Erythroblast (primary cell): ENCODE measurements at regions not wholly inside any gene's neighbourhood (a gene's known extent, or its start where the extent isn't known, plus 50 kb on each side); places are given as distances from the start of the nearest gene placed in this dataset.

Experiments used
- DNase-seq, 2 experiments: peaks; one replicate each; lab custom pipeline; 2025; lab: John Stamatoyannopoulos, UW
- GATA1 ChIP-seq: IDR thresholded peaks from 2 replicates; pipeline ENCODE4 v1.6.1; 2011; ENCODE audit warnings: low read depth, mild to moderate bottlenecking, control low read depth, low read length, moderate library complexity
- POLR2A ChIP-seq: IDR thresholded peaks from 2 replicates; pipeline ENCODE4 v1.6.1; 2011; ENCODE audit warnings: mild to moderate bottlenecking, low read length

DNA sequence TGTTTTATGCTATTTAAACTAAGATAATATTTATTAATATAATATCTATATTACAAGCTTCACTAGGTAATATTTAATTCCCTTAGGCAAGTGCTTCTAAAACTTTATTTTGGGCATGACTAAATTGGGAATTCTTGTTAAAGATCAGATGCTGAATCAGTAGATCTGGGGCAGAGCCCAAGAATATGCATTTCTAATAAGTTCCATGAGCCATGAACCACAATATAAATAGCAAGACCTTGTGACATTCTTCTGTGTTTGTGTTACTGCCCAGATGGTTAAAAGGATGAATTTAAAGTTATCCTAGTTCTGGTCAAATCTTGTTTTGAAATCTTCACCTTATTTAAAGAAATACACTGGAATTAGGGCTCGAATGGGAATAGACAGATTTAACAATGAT, 258.4 kb upstream of the CACNA2D1 start:
- TF ChIP-seq POLR2A (no peak), GATA1 (no peak)
- no peak for DNase-seq

DNA sequence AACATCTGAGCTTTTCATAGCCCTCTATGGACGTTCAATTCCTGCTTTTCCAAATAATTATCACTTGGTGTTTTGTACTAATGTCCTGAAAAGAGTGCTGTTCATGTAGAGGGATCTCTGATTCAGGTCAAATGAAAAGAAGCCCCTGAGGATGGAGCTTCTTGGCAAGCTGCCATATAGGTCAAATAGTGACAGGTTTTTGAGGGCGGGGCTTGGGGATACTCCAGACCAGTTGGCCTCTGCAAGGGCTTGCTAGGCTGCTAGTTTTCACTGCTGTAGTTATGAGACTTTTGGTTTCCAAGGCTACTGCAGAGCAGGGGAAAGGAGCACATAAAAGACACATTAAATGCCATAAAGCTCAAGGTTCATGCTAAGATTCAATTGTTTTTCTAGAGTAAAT, 257.2 kb upstream of the CACNA2D1 start:
- no peak for DNase-seq
- TF ChIP-seq POLR2A (no peak), GATA1 (no peak)

DNA sequence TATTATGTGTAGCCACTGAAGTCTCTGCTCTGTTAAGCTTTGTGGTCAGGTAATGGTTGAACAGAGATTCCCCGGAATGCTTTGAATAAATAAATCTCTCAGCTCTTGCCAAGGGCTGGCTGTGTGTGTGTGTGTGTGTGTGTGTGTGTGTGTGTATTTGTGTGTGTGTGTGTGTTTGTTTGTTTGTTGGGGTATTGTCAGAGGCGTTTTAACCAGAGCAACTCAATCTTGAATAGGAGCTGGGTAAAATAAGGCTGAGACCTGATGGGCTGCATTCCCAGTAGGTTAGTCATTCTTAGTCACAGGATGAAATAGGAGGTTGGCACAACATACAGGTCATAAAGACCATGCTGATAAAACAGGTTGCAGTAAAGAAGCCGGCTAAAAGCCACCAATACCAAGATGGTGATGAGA, 256.2 kb upstream of the CACNA2D1 start:
- TF ChIP-seq GATA1: no peak
- no peak for DNase-seq

DNA sequence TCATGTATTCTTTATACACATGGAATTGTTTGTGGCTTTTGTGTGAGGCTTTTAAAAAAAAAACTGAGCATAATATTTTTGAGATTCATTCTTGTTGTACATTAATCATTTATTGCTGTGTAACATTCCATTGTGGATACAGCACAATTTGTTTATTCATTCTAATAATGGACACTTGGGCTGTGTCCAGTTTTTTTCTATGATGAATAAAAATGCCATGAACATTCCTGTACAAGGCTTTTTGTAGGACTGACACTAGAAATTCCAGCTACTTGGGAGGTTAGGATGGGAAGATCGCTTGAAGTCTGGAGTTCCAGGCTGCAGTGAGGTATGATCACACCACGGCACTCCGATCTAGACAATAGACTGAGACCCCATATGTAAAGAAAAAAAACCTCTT, 254.3 kb upstream of the CACNA2D1 start:
- no peak for DNase-seq
- TF ChIP-seq POLR2A (no peak), GATA1 (no peak)

DNA sequence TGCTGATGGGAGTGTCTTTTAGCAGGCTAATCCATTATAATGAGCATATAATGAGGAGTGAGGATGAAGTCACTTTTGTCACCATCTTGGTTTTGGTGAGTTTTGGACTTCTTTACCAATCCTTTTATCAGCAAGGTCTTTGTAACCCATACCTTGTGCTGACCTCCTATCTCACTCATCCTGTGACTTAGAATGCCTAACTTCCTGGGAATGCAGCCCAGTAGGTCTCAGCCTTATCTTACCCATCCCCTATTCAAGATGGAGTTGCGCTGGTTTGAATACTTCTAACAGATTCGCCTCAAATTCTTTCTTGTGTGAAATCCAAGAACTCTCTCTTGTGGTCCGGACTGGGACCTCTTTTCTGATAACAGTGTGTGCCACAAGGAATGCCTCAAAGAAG, 253.1 kb upstream of the CACNA2D1 start:
- no peak for DNase-seq
- TF ChIP-seq GATA1 (no peak), POLR2A (no peak)

DNA sequence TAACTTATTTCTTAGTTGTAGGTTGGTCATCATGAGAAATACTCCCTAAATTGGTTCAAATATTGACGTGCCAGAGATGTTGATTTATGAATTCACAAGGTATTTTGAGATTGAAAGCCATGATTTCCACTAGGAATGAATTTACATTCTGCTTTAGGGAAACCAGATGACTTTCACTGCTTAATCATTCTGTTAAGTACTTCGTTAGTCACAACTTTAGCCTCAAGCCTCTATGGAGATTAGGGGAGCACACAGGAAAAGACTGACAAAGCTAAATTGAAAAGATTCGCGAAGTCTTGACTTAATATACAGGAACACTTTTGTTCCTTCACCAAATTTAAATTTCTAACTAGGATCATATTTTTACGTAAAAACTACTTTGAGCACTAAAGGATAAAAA, 250.4 kb upstream of the CACNA2D1 start:
- no peak for TF ChIP-seq POLR2A
- DNase-seq: no peak

DNA sequence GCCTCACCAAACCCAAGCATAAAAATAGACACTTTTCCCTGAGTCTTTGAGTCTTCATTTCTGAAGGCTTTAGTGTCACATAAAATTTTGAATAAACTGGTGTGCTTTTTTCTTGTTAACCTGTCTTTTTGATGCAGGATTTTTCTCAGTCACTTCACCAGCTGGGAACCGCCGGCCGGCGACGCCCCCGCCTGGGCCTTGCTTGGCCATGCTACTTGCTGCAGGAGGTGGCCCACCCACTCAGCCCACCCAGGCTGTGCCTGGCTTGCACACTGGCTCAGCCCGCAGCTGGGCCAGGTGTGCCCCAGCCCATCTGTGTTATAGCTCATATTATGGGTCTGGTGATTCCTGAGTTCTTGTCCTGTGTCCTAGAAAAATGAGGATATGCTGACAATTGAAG, 247.4 kb upstream of the CACNA2D1 start:
- TF ChIP-seq GATA1: no peak
- no peak for TF ChIP-seq POLR2A
- no peak for DNase-seq

DNA sequence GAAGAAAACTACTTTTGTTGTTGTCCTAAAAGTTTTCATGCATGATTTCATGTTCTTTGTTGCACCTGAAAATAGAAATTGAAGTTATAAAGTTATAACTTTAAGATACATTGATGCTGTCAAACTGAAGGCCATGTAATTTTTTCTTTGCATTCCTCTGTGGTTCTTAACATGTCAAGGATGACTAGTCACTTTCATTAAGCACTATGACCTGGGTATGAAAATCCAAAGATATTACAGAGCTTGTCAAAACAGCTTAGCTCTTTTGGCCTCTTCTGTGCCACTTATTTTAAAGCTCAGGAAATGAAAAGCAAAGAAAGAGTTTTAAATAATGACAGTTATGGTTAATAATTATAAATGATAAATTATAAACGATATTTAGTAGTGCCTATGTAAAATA, 241.6 kb upstream of the CACNA2D1 start:
- TF ChIP-seq POLR2A: no peak
- TF ChIP-seq GATA1: no peak
- no peak for DNase-seq

DNA sequence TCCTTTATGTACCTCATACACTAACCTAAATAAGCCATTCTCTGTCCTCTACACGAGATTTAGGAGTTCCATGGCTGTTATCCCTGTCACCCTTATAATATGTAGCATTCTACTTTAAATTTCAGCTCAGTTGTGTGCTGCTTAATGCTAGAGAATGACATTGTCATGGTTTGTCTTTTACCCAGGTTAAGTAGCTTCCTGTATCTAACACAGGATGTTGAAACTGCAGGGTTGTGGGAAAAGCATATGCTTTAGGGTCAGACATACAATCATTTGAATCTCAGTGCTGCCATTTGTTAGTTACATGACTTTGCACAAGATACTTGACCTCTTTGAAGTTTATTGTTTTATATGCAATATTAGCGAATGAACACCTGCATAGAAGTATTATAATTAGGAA, 235.1 kb upstream of the CACNA2D1 start:
- TF ChIP-seq POLR2A (no peak), GATA1 (no peak)
- no peak for DNase-seq

DNA sequence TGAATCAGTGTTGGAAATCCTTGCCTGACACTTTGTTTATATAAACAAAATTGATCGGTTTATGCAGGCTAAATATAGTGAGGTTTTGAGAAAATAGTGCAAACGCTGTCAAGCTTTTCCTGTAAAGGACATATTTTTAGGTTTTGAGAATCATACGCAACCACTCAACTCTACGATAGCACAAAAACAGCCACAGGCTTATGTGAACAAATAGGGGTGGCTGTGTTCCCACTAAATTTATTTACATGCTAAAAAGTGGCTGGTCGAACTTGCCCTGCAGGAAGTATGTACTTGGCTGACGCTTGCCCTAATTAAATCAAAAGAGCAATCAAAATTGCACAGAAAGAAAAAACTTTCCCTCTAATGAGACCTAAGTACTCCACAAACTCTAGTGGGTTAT, 234.7 kb upstream of the CACNA2D1 start:
- DNase-seq: no peak
- TF ChIP-seq GATA1: no peak
- no peak for TF ChIP-seq POLR2A

DNA sequence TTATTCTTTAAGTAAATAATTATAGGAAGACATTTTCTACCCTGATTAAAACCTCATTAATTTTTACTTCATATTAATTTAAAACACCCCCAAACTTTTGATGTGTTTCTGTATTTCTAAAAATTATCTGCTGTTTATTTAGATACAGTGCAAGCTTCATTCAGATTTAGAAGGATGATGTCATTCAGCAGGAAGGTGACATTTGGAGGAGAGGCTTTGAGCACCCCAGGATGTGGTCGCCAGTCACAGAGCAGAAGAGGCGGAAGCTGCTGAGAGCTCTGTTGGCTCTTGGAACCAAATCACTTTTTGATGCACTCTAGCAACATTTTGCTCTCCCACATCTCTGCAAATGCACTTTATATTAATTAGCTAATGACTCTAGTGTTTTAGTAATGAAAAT, 233.9 kb upstream of the CACNA2D1 start:
- no peak for DNase-seq
- TF ChIP-seq POLR2A (no peak), GATA1 (no peak)

DNA sequence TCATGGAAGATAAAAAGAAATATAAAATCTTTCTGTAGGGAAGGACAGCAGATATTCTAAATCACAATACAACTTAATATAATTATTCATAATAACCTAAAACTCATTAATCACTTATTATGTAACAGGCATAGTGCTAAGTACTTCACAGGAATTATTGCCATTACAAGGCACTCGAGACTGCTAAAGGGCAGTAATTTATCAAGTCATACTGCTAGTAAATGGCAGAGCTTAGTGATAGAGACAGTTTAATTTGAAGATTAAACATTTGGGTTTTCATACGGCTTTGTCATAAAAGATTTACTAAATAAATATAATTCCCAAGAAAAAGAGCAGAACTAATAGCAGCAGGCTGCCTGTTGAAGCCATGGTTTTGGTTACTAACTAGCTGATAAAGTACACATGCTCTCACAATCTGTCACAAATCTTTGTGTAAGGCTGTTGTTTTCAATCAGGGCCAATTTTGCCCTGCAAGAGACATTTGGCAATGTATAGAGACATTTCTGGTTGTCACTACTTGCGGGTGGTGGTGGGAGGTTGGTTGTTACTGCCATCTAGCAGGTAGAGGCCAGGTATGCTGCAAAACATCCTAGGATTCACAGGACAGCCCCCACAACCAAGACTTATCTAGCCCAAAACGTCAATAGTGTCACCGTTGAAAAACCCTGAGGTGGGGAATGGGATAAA, 233.3 kb upstream of the CACNA2D1 start:
- DNase-seq: no peak
- no peak for TF ChIP-seq POLR2A
- TF ChIP-seq GATA1: no peak

DNA sequence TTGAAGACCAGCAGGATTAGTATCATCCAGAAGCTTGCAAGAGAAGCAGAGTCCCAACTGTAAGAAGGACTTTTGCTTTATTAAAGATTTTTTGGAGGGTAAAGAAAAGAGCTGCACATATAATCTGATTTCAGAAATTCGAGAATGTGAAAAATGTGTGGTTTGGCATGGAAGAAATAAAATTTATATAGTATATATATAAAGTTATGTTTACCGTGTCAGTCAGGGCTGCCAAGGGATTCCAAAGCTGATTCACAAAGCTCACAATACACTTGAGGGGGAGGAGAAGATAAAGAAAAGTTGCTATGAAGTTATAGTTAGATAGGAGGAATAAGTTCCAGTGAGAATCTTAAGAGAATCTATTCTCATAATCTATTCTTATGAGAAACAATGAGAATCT, 231.8 kb upstream of the CACNA2D1 start:
- no peak for DNase-seq
- TF ChIP-seq POLR2A (no peak), GATA1 (no peak)

DNA sequence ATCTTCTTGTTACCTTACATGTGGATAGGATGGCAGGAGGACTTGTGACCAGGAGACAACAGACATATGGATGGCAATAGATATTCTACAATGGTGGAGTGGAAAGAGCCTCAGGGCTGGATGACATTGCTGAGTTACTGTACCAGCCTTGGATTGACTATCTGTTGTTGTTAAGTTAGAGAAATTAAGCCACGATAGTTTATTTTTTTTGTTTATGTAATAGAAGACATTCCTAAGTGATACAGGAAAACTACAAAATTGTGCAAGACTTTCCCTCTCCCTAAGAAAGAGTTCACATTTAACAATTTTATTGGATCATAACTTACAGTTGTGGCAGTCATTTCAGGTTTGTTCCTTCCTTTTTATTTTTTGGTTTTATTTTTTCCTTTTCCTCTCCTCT, 230.7 kb upstream of the CACNA2D1 start:
- TF ChIP-seq GATA1: no peak
- no peak for TF ChIP-seq POLR2A
- no peak for DNase-seq

DNA sequence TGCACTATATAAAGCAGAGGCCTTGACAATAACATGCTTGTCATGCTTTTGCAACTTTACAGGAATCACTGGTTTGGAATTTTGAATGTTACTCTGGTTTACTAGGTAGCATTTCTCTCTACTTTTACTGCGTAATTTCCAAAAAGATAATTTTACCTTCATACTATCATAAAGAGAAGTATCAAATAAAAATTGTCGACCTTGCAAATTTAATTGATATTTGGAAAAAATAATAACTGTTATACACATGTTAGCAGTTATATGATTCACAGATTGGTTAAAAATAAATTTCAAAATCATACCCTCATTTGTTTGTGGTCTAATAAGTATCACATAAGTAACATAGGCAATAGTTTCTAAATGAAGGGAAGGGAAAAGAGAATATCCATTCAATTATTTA, 228.5 kb upstream of the CACNA2D1 start:
- no peak for TF ChIP-seq POLR2A
- no peak for TF ChIP-seq GATA1
- no peak for DNase-seq
